ENCODE measurements at regions not wholly inside any gene's neighbourhood (a gene's known extent, or its start where the extent isn't known, plus 50 kb on each side); places are given as distances from the start of the nearest gene placed in this dataset.

- no peaks in the 10 kb centered on the region for H4K20me1 ChIP-seq (ENCODE audit: control insufficient read depth, insufficient read depth, insufficient read length)
- no peak overlapping the region for H3K23ac ChIP-seq (ENCODE audit: insufficient read length, low read depth, low read length)
- no peak overlapping the region for H2AK5ac ChIP-seq (ENCODE audit: insufficient read length, low read length)
- H3K4me1 ChIP-seq (ENCODE audit: insufficient read depth, low read length): no peaks in the 10 kb centered on the region
- WGBS (ENCODE audit: extremely low coverage, insufficient read length, low lambda C conversion rate): no CpG with 5 or more reads among the region's 2 CpGs
- no peak overlapping the region for H3K56ac ChIP-seq (ENCODE audit: insufficient read length, low read depth, low read length)
- Mint-ChIP-seq H3K27me3 (ENCODE audit: low read depth) (no peaks in the 10 kb centered on the region), H3K36me3 (ENCODE audit: insufficient read depth in 1 of 3, low read depth in 3 of 3) (no peaks in the 10 kb centered on the region), H3K27ac (no peak overlapping the region), H3K4me1 (no peaks in the 10 kb centered on the region; a peak in 1 of 4 replicates), H3K4me3 (no peak overlapping the region), H3K9me3 (peaks cover 0 to 3% of the 10 kb centered on the region in 2 experiments; a peak in 2 of 5 replicates)
- H3K4me2 ChIP-seq (ENCODE audit: insufficient read depth, insufficient read length, low read length): no peak overlapping the region
- H2BK20ac ChIP-seq (ENCODE audit: low read depth, low read length, poor library complexity, severe bottlenecking): no peak overlapping the region
- no peak overlapping the region for H2BK15ac ChIP-seq (ENCODE audit: low read depth, low read length)
- no peaks in the 10 kb centered on the region for H3K79me2 ChIP-seq (ENCODE audit: insufficient read depth, low read length)
- H4K91ac ChIP-seq (ENCODE audit: insufficient read length, low read depth, low read length): no peak overlapping the region
- H4K5ac ChIP-seq (ENCODE audit: insufficient read length, low read depth, low read length): no peak overlapping the region
- no peak overlapping the region for H3K4ac ChIP-seq (ENCODE audit: low read depth, low read length)
- no peak overlapping the region for H2BK5ac ChIP-seq (ENCODE audit: insufficient read length, low read length)
- H3K27me3 ChIP-seq (ENCODE audit: insufficient read depth, low read length): no peaks in the 10 kb centered on the region
- no peak overlapping the region for H4K8ac ChIP-seq (replicated peaks; ENCODE audit: insufficient read length, low read depth, low read length)
- TF ChIP-seq CTCF (conservative IDR thresholded peaks at IDR 0.05): no peak
- no peak overlapping the region for H3K27ac ChIP-seq (ENCODE audit: insufficient read length, low read depth, low read length)
- H3K18ac ChIP-seq (ENCODE audit: insufficient read length, low read depth, low read length): no peak overlapping the region
- H2BK120ac ChIP-seq (ENCODE audit: low read depth, low read length, poor library complexity, severe bottlenecking): no peak overlapping the region
- H2AFZ ChIP-seq (ENCODE audit: low read length): no peak overlapping the region
- H3T11ph ChIP-seq (ENCODE audit: low read length): no peak overlapping the region
- no peaks in the 10 kb centered on the region for H3K23me2 ChIP-seq (ENCODE audit: insufficient read length, low read depth, low read length, poor library complexity, severe bottlenecking)
- no peak for DNase-seq
- H3K9ac ChIP-seq (ENCODE audit: extremely low read depth, insufficient read length, low read length): no peak overlapping the region
- H3K79me1 ChIP-seq (ENCODE audit: insufficient read depth, low read depth, low read length, poor library complexity, severe bottlenecking): no peaks in the 10 kb centered on the region
- H2BK12ac ChIP-seq (ENCODE audit: insufficient read length, low read depth, low read length): no peak overlapping the region
- no peaks in the 10 kb centered on the region for H3K9me3 ChIP-seq (ENCODE audit: control insufficient read depth, low read depth, low read length)
- no peak overlapping the region for H3K14ac ChIP-seq (ENCODE audit: insufficient read depth, low read length)
These were observed 172.1 kb upstream of the DMRTA1 start for GRCh38 chr9:22274477-22274876.

All from H9 (cell line).